Neural progenitor cell (in vitro differentiated cells): ENCODE measurements at regions not wholly inside any gene's neighbourhood (a gene's known extent, or its start where the extent isn't known, plus 50 kb on each side); places are given as distances from the start of the nearest gene placed in this dataset.

Source experiments
- EZH2 ChIP-seq: fragments of 200-600 bp; sonication (generic); IDR thresholded peaks from 2 replicates; pipeline ENCODE4 v1.6.1; 2017; ENCODE audit warnings: antibody characterized with exemption, mild to moderate bottlenecking, moderate library complexity
- EZH2phosphoT487 ChIP-seq: fragments of 200-600 bp; sonication (generic); IDR thresholded peaks from 2 replicates; pipeline ENCODE4 v1.6.1; 2017; ENCODE audit warnings: antibody characterized with exemption
- TF ChIP-seq, protein P1 (sequence below): fragments of 200-600 bp; sonication (generic); IDR thresholded peaks from 2 replicates; pipeline ENCODE4 v1.5.1; 2017; ENCODE audit warnings: antibody characterized with exemption, mild to moderate bottlenecking

GRCh38 chr1:184183919-184184318 lies 132.4 kb downstream of the TSEN15 start:
- no peak for TF ChIP-seq EZH2
- TF ChIP-seq, protein P1, sequence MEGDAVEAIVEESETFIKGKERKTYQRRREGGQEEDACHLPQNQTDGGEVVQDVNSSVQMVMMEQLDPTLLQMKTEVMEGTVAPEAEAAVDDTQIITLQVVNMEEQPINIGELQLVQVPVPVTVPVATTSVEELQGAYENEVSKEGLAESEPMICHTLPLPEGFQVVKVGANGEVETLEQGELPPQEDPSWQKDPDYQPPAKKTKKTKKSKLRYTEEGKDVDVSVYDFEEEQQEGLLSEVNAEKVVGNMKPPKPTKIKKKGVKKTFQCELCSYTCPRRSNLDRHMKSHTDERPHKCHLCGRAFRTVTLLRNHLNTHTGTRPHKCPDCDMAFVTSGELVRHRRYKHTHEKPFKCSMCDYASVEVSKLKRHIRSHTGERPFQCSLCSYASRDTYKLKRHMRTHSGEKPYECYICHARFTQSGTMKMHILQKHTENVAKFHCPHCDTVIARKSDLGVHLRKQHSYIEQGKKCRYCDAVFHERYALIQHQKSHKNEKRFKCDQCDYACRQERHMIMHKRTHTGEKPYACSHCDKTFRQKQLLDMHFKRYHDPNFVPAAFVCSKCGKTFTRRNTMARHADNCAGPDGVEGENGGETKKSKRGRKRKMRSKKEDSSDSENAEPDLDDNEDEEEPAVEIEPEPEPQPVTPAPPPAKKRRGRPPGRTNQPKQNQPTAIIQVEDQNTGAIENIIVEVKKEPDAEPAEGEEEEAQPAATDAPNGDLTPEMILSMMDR, result no peak
- no peak for TF ChIP-seq EZH2phosphoT487
